ENCODE measurements at regions not wholly inside any gene's neighbourhood (a gene's known extent, or its start where the extent isn't known, plus 50 kb on each side); places are given as distances from the start of the nearest gene placed in this dataset.

DNA sequence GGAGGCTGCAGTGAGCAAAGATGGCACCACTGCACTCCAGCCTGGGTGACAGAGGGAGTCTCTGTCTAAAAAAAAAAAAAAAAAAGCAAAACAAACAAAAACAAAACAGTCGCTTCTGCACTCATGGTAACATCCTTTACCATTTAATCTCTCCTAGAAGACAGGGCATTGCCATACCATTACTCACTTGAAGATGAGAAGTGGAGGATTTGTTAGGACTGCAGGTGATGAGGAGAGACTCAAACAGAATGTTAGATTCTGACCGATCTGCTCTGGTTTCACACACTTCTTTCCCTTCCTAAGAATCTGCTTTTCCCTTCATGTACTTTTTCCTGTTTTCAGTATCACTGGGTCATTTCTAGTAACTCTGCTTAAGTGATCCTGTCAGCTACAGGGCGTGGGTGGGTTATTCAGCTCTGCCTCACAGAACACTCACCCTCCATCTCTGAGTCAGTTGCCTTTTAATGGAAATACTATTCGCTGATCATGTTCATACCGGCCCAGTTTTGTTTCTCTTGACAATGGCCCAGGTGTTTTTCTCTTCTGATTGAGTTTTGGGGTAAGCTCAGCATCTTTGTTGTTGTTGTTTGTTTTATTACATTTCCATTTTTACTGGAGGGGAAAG is 148.0 kb upstream of the ERG start:
- H3K4me1 Mint-ChIP-seq (ENCODE audit: unreplicated experiment): no peaks in the 10 kb centered on the region
- H3K36me3 Mint-ChIP-seq: no peaks in the 10 kb centered on the region
- no peak overlapping the region for H3K27ac Mint-ChIP-seq
- peaks cover 22% of the 10 kb centered on the region for H3K27me3 Mint-ChIP-seq
- H3K4me3 Mint-ChIP-seq: no peak overlapping the region
- no peak for DNase-seq (ENCODE audit: extremely low spot score, unreplicated experiment)
- TF ChIP-seq, protein P1, sequence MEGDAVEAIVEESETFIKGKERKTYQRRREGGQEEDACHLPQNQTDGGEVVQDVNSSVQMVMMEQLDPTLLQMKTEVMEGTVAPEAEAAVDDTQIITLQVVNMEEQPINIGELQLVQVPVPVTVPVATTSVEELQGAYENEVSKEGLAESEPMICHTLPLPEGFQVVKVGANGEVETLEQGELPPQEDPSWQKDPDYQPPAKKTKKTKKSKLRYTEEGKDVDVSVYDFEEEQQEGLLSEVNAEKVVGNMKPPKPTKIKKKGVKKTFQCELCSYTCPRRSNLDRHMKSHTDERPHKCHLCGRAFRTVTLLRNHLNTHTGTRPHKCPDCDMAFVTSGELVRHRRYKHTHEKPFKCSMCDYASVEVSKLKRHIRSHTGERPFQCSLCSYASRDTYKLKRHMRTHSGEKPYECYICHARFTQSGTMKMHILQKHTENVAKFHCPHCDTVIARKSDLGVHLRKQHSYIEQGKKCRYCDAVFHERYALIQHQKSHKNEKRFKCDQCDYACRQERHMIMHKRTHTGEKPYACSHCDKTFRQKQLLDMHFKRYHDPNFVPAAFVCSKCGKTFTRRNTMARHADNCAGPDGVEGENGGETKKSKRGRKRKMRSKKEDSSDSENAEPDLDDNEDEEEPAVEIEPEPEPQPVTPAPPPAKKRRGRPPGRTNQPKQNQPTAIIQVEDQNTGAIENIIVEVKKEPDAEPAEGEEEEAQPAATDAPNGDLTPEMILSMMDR (conservative IDR thresholded peaks at IDR 0.05): no peak
- no peaks in the 10 kb centered on the region for H3K9me3 Mint-ChIP-seq

DNA sequence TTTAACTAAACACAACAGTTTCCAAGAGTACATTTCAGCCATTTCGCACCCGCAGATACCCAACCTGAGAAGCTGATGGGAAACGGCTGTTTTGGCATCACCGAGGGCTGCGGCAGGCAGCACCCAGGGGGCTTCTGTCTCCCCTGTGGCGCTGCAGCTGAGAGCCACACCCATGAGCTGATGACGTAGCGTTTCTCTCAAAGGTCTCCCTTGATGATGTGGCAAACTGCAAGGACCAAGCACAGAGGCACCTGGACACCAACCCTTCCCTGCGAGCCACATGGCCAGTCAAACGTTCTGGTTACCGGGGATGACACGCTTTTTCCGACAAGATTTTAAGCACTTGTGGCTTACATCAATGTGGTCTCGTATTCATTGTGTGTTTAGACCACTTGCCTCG is 150.8 kb upstream of the ERG start:
- H3K27ac Mint-ChIP-seq: no peak overlapping the region
- no peak for DNase-seq (ENCODE audit: extremely low spot score, unreplicated experiment)
- TF ChIP-seq, protein P1 (conservative IDR thresholded peaks at IDR 0.05): no peak
- no peaks in the 10 kb centered on the region for H3K36me3 Mint-ChIP-seq
- no peaks in the 10 kb centered on the region for H3K4me1 Mint-ChIP-seq (ENCODE audit: unreplicated experiment)
- H3K9me3 Mint-ChIP-seq: no peaks in the 10 kb centered on the region
- H3K4me3 Mint-ChIP-seq: no peak overlapping the region
- peaks cover 46% of the 10 kb centered on the region for H3K27me3 Mint-ChIP-seq

DNA sequence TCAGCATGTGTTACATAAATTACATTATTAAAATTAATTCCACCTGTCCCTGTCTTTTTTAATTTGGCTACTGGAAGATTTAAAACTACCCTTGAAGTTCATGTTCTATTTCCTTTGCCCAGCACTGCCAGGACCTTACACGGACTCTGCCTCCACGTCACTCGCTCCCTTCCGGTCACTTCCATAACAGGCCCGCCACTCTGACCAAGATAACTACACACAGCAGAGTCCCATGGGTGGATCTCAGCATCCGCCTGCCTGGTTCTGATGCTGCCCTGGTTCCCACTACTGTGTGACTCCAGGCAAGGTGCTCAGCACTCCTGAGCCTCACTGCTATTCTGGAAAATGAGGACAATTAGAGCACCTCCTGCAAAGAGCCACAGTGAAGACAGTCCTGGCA is 153.3 kb upstream of the ERG start:
- H3K4me3 Mint-ChIP-seq: no peak overlapping the region
- peaks cover 62% of the 10 kb centered on the region for H3K27me3 Mint-ChIP-seq
- no peaks in the 10 kb centered on the region for H3K9me3 Mint-ChIP-seq
- TF ChIP-seq, protein P1 (conservative IDR thresholded peaks at IDR 0.05): no peak
- no peak for DNase-seq (ENCODE audit: extremely low spot score, unreplicated experiment)
- peaks cover 3% of the 10 kb centered on the region for H3K4me1 Mint-ChIP-seq (ENCODE audit: unreplicated experiment)
- no peaks in the 10 kb centered on the region for H3K36me3 Mint-ChIP-seq
- no peak overlapping the region for H3K27ac Mint-ChIP-seq

DNA sequence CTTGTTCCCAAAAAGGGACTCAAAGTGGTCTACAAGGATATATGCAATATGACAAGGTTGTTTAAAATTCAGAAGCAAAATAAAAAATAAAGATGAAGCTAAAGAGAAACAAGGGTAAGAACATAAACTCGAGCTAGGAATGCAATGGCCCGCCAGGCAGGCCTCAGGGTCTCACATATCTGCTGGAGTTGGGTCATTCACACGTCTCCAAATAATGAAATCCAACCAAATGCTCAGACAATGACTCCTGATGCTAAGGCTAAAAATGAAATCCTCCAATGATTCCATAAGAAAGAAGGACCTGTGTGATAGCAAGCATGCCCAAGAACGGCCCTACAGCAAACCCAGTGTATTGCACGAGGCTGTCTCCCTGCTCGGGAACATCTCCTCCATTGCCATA is 153.3 kb upstream of the ETS2 start:
- no peak for DNase-seq (ENCODE audit: extremely low spot score, unreplicated experiment)
- H3K36me3 Mint-ChIP-seq: no peaks in the 10 kb centered on the region
- no peak overlapping the region for H3K27ac Mint-ChIP-seq
- TF ChIP-seq, protein P1 (conservative IDR thresholded peaks at IDR 0.05): no peak
- H3K4me3 Mint-ChIP-seq: no peak overlapping the region
- H3K27me3 Mint-ChIP-seq: peaks cover 66% of the 10 kb centered on the region
- peaks cover 3% of the 10 kb centered on the region for H3K4me1 Mint-ChIP-seq (ENCODE audit: unreplicated experiment)
- no peaks in the 10 kb centered on the region for H3K9me3 Mint-ChIP-seq

- TF ChIP-seq, protein P1 (conservative IDR thresholded peaks at IDR 0.05): peak; percentile 14
- Mint-ChIP-seq H3K9me3 (no peaks in the 10 kb centered on the region), H3K4me1 (ENCODE audit: unreplicated experiment) (peaks cover 8% of the 10 kb centered on the region), H3K27ac (no peak overlapping the region), H3K4me3 (no peak overlapping the region), H3K36me3 (no peaks in the 10 kb centered on the region), H3K27me3 (peaks cover 72% of the 10 kb centered on the region)
- no peak for DNase-seq (ENCODE audit: extremely low spot score, unreplicated experiment)
Observed at GRCh38 chr21:38654580-38654979, 151.1 kb upstream of the ETS2 start.

DNA sequence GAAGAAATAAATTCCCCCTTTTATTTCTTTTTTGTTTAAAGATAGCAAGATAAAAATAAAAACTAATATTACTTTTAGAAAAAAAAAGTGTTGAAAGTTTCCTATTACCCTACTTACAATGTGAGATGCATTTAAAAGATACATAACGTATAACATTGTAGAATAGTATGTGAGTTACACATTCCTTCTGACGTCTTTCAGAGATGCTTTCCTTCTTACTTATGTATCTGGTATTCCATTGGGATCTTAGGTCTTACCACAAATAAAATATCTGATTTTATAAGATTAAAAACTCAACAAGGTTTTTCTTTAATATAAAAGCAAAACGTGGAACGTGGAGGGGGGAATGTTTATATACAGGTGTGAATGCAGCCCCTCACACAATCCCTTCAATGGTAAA is 147.2 kb upstream of the ETS2 start:
- TF ChIP-seq, protein P1 (conservative IDR thresholded peaks at IDR 0.05): no peak
- Mint-ChIP-seq H3K36me3 (no peaks in the 10 kb centered on the region), H3K4me3 (no peak overlapping the region), H3K4me1 (ENCODE audit: unreplicated experiment) (peaks cover 16% of the 10 kb centered on the region), H3K27ac (no peak overlapping the region), H3K9me3 (no peaks in the 10 kb centered on the region), H3K27me3 (peaks cover 82% of the 10 kb centered on the region)
- no peak for DNase-seq (ENCODE audit: extremely low spot score, unreplicated experiment)

Data from type B pancreatic cell (in vitro differentiated cells).